ENCODE measurements at regions not wholly inside any gene's neighbourhood (a gene's known extent, or its start where the extent isn't known, plus 50 kb on each side); places are given as distances from the start of the nearest gene placed in this dataset.

GRCh38 chr2:71928734-71929481 is 218.8 kb downstream of the CYP26B1 start:
- intact Hi-C loops (cut with DNase I; ENCODE audit: low total_unique reads), result loop anchor here (5.0 to 10.0 kb wide), 3 partner anchors 223 to 816 kb away; no protein-coding TSS in a partner anchor
- no peak for TF ChIP-seq POLR2AphosphoS5 (IDR thresholded peaks at IDR 0.05)
- TF ChIP-seq POLR2A (IDR thresholded peaks at IDR 0.05), result no peak
- TF ChIP-seq CTCF (IDR thresholded peaks at IDR 0.05), result no peak
- TF ChIP-seq EP300 (IDR thresholded peaks at IDR 0.05), result no peak
- no peak overlapping the region for H3K4me3 ChIP-seq
- WGBS, 5 donors, result 89 to 93% (median 92%) methylated on average over 11 of the region's 11 CpGs
- H3K4me1 ChIP-seq, result peaks cover 0 to 9% (median 0%) of the 10 kb centered on the region in 4 donors
- H3K36me3 ChIP-seq, result no peaks in the 10 kb centered on the region
- no peaks in the 10 kb centered on the region for H3K27me3 ChIP-seq
- H3K9me3 ChIP-seq, result no peaks in the 10 kb centered on the region
- H3K27ac ChIP-seq, result no peak overlapping the region
- DNase-seq, result no peak

GRCh38 chr2:71927757-71928715 is 219.6 kb downstream of the CYP26B1 start:
- no peak overlapping the region for H3K27ac ChIP-seq
- no peak overlapping the region for H3K4me3 ChIP-seq
- no peaks in the 10 kb centered on the region for H3K9me3 ChIP-seq
- no peaks in the 10 kb centered on the region for H3K36me3 ChIP-seq
- intact Hi-C loops (cut with DNase I; ENCODE audit: low total_unique reads), result loop anchor here (5.0 to 10.0 kb wide), 3 partner anchors 224 to 817 kb away; no protein-coding TSS in a partner anchor
- 87 to 90% (median 87%) methylated on average over 10 of the region's 10 CpGs for WGBS, 5 donors
- H3K4me1 ChIP-seq, result peaks cover 0 to 9% (median 0%) of the 10 kb centered on the region in 4 donors
- no peaks in the 10 kb centered on the region for H3K27me3 ChIP-seq
- no peak for DNase-seq
- TF ChIP-seq POLR2A (IDR thresholded peaks at IDR 0.05) (no peak), CTCF (IDR thresholded peaks at IDR 0.05) (no peak), POLR2AphosphoS5 (IDR thresholded peaks at IDR 0.05) (no peak), EP300 (IDR thresholded peaks at IDR 0.05) (no peak)

GRCh38 chr2:71926876-71927756 is 220.5 kb downstream of the CYP26B1 start:
- intact Hi-C loops (cut with DNase I; ENCODE audit: low total_unique reads), result loop anchor here (5.0 to 10.0 kb wide), 3 partner anchors 225 to 818 kb away; no protein-coding TSS in a partner anchor
- 82 to 88% (median 86%) methylated on average over 16 of the region's 16 CpGs for WGBS, 5 donors
- DNase-seq, result peak in 1 of 2 donors; percentile 4

GRCh38 chr2:71926089-71926447 is 221.6 kb downstream of the CYP26B1 start:
- no peaks in the 10 kb centered on the region for H3K9me3 ChIP-seq
- no peak overlapping the region for H3K4me3 ChIP-seq
- TF ChIP-seq POLR2AphosphoS5 (IDR thresholded peaks at IDR 0.05) (no peak), POLR2A (IDR thresholded peaks at IDR 0.05) (no peak)
- no peaks in the 10 kb centered on the region for H3K27me3 ChIP-seq
- 82 to 93% (median 91%) methylated on average over 9 of the region's 9 CpGs for WGBS, 5 donors
- intact Hi-C loops (cut with DNase I; ENCODE audit: low total_unique reads), result loop anchor here (5.0 to 10.0 kb wide), 3 partner anchors 226 to 819 kb away; no protein-coding TSS in a partner anchor
- no peaks in the 10 kb centered on the region for H3K36me3 ChIP-seq
- H3K27ac ChIP-seq, result no peak overlapping the region
- DNase-seq, result peak in 1 of 2 donors; percentile 28
- H3K4me1 ChIP-seq, result peaks cover 0 to 9% (median 0%) of the 10 kb centered on the region in 4 donors

More at GRCh38 chr2:71926876-71927756, 220.5 kb downstream of the CYP26B1 start:
- TF ChIP-seq EP300 (IDR thresholded peaks at IDR 0.05) (no peak), POLR2A (IDR thresholded peaks at IDR 0.05) (no peak)
- Histone ChIP-seq H3K27ac (no peak overlapping the region), H3K9me3 (no peaks in the 10 kb centered on the region), H3K4me3 (no peak overlapping the region), H3K27me3 (no peaks in the 10 kb centered on the region), H3K4me1 (peaks cover 0 to 9% (median 0%) of the 10 kb centered on the region in 4 donors), H3K36me3 (no peaks in the 10 kb centered on the region)

Measured in stomach (tissue), 8 donors.